A549 (cell line): ENCODE measurements at regions not wholly inside any gene's neighbourhood (a gene's known extent, or its start where the extent isn't known, plus 50 kb on each side); places are given as distances from the start of the nearest gene placed in this dataset.

ENCODE experiments used
- ATAC-seq, 2 experiments: fragments of 200-7000 bp in 1 of 2; fragments of >200 bp in 1 of 2; cut with Nextera tagmentation in 1 of 2; cut with Tn5 transposase in 1 of 2; 3 replicates each; pipeline versions ENCODE4 v1.8.0 to v1.9.1; 2018 to 2020; ENCODE audit warnings: mild to moderate bottlenecking in 1 of 2, moderate library complexity in 1 of 2
- CTCF ChIA-PET: fragments of 300-600 bp; sonication (Branson Sonifier 250); formaldehyde crosslinking; extraction: SDS; loops from one replicate; lab custom pipeline; 2021; ENCODE audit warnings: antibody characterized with exemption, inconsistent platforms; lab: Yijun Ruan, JAX
- POLR2A ChIA-PET: fragments of 350-600 bp; formaldehyde crosslinking; extraction: SDS; loops from one replicate; lab custom pipeline; 2021; ENCODE audit warnings: antibody characterized with exemption, inconsistent platforms; lab: Yijun Ruan, JAX
- DNase-seq, 2 experiments: peaks; one replicate each; pipeline versions ENCODE4 v3.0.0 to v3.0.0-alpha.2; 2011 to 2016; ENCODE audit warnings: low read depth in 1 of 2, low spot score in 1 of 2
- FAIRE-seq: peaks from 2 replicates; lab custom pipeline; 2011; peaks lifted over from hg19 to GRCh38; lab: Jason Lieb, UNC
- H3K27ac ChIP-seq, 2 experiments: fragments of >200 bp; sonication (Bioruptor Twin); formaldehyde crosslinking; 3 replicates each; pipeline ENCODE4 v1.5.1; 2016 to 2017
- H3K4me1 ChIP-seq: fragments of >200 bp; sonication (Bioruptor Twin); formaldehyde crosslinking; 3 replicates; pipeline ENCODE4 v1.6.1; 2016
- H3K4me2 ChIP-seq: fragments of >200 bp; sonication (Bioruptor Twin); formaldehyde crosslinking; 3 replicates; pipeline ENCODE4 v1.6.1; 2016
- H3K4me3 ChIP-seq: fragments of >200 bp; sonication (Bioruptor Twin); formaldehyde crosslinking; 3 replicates; pipeline ENCODE4 v1.5.1; 2016
- H3K9me3 ChIP-seq: fragments of >200 bp; sonication (Bioruptor Twin); formaldehyde crosslinking; 3 replicates; pipeline ENCODE4 v1.6.1; 2016
- BHLHE40 ChIP-seq: IDR thresholded peaks from 2 replicates; pipeline ENCODE4 v1.6.1; 2012; ENCODE audit warnings: low read depth, low read length, inconsistent platforms
- CBX8 ChIP-seq: fragments of 200-600 bp; sonication (generic); IDR thresholded peaks from 2 replicates; pipeline ENCODE4 v1.6.1; 2016
- CHD2 ChIP-seq: fragments of 150-350 bp; IDR thresholded peaks from 2 replicates; pipeline ENCODE4 v1.6.1; 2014; ENCODE audit warnings: low read length; ENCODE audit not compliant: partially characterized antibody
- CHD4 ChIP-seq: fragments of 200-600 bp; sonication (generic); IDR thresholded peaks from 2 replicates; pipeline ENCODE4 v1.6.1; 2016; ENCODE audit warnings: antibody characterized with exemption, mild to moderate bottlenecking, borderline replicate concordance
- CTCF ChIP-seq: fragments of >200 bp; sonication (Bioruptor Twin); formaldehyde crosslinking; IDR thresholded peaks from 3 replicates; pipeline ENCODE4 v1.5.1; 2016
- EP300 ChIP-seq, 2 experiments: fragments of >200 bp; sonication (Bioruptor Twin); formaldehyde crosslinking; IDR thresholded peaks; 2 replicates in 1 of 2; 3 replicates in 1 of 2; pipeline ENCODE4 v1.6.1; 2016 to 2017
- FOSL2 ChIP-seq, 2 experiments: fragments of 450-650 bp in 1 of 2; fragments of >200 bp in 1 of 2; sonication (Bioruptor Twin) in 1 of 2; formaldehyde crosslinking; IDR thresholded peaks; 2 replicates each; pipeline versions ENCODE4 v1.5.0 to v1.6.1; 2016 to 2020; ENCODE audit warnings: mild to moderate bottlenecking in 1 of 2, moderate library complexity in 1 of 2
- FOXS1 ChIP-seq: fragments of 250-450 bp; sonication (Bioruptor Pico); IDR thresholded peaks from 2 replicates; pipeline ENCODE4 v1.5.0; 2020; ENCODE audit warnings: mild to moderate bottlenecking, moderate library complexity
- GATA3 ChIP-seq: IDR thresholded peaks from 2 replicates; pipeline ENCODE4 v1.6.1; 2012; ENCODE audit warnings: borderline replicate concordance
- HDAC2 ChIP-seq: fragments of 200-600 bp; sonication (generic); IDR thresholded peaks from 2 replicates; pipeline ENCODE4 v1.6.1; 2016
- HES2 ChIP-seq: fragments of >200 bp; sonication (Bioruptor Twin); formaldehyde crosslinking; IDR thresholded peaks from 2 replicates; pipeline ENCODE4 v1.6.1; 2016
- HEYL ChIP-seq: fragments of 250-450 bp; sonication (Bioruptor Pico); IDR thresholded peaks from 2 replicates; pipeline ENCODE4 v1.8.0; 2021; ENCODE audit warnings: mild to moderate bottlenecking, moderate library complexity
- HMGXB4 ChIP-seq: fragments of 250-450 bp; sonication (Bioruptor Pico); IDR thresholded peaks from 2 replicates; pipeline ENCODE4 v1.5.0; 2021; ENCODE audit warnings: mild to moderate bottlenecking, moderate library complexity, borderline replicate concordance
- HOXB13 ChIP-seq: fragments of 250-450 bp; sonication (Bioruptor Pico); IDR thresholded peaks from 2 replicates; pipeline ENCODE4 v1.5.0; 2020; ENCODE audit warnings: low read depth, mild to moderate bottlenecking, moderate library complexity
- JUN ChIP-seq, 2 experiments: fragments of >200 bp; sonication (Bioruptor Twin); formaldehyde crosslinking; IDR thresholded peaks; 2 replicates in 1 of 2; 3 replicates in 1 of 2; pipeline ENCODE4 v1.6.1; 2016 to 2017
- JUNB ChIP-seq: fragments of >200 bp; sonication (Bioruptor Twin); formaldehyde crosslinking; IDR thresholded peaks from 2 replicates; pipeline ENCODE4 v1.6.1; 2016
- MAFK ChIP-seq: fragments of 450-650 bp; IDR thresholded peaks from 2 replicates; pipeline ENCODE4 v1.6.1; 2014; ENCODE audit not compliant: partially characterized antibody
- MAX ChIP-seq: IDR thresholded peaks from 2 replicates; pipeline ENCODE4 v1.6.1; 2012
- MAZ ChIP-seq: fragments of 150-350 bp; IDR thresholded peaks from 2 replicates; pipeline ENCODE4 v1.6.1; 2014; ENCODE audit warnings: antibody characterized with exemption, low read depth, low read length, borderline replicate concordance
- MYC ChIP-seq: IDR thresholded peaks from 2 replicates; pipeline ENCODE4 v1.6.1; 2012; ENCODE audit warnings: mild to moderate bottlenecking, inconsistent platforms, low read length, improper control_type of control experiment, borderline replicate concordance
- NPAS2 ChIP-seq: fragments of 250-450 bp; sonication (Bioruptor Pico); IDR thresholded peaks from 2 replicates; pipeline ENCODE4 v1.8.0; 2022; ENCODE audit warnings: mild to moderate bottlenecking, moderate library complexity, borderline replicate concordance
- POLR2A ChIP-seq: IDR thresholded peaks from 2 replicates; pipeline ENCODE4 v1.6.1; 2012; ENCODE audit warnings: mild to moderate bottlenecking, low read length
- RFX5 ChIP-seq: fragments of 450-650 bp; IDR thresholded peaks from 2 replicates; pipeline ENCODE4 v1.7.1; 2014; ENCODE audit warnings: antibody characterized with exemption, mild to moderate bottlenecking, moderate library complexity
- SMC3 ChIP-seq: fragments of >200 bp; sonication (Bioruptor Twin); formaldehyde crosslinking; IDR thresholded peaks from 3 replicates; pipeline ENCODE4 v1.6.1; 2018; ENCODE audit warnings: inconsistent platforms
- SREBF2 ChIP-seq: fragments of 450-650 bp; IDR thresholded peaks from 2 replicates; pipeline ENCODE4 v1.6.1; 2014; ENCODE audit warnings: mild to moderate bottlenecking, moderate library complexity
- TP53 ChIP-seq: fragments of 250-450 bp; sonication (Bioruptor Pico); IDR thresholded peaks from 2 replicates; pipeline ENCODE4 v1.5.0; 2021; ENCODE audit warnings: mild to moderate bottlenecking, moderate library complexity
- WGBS: methylation state at CpG from one replicate; pipeline ENCODE4 v1.1.6; 2017; ENCODE audit errors: missing lambda C conversion rate; 5-methylcytosine and 5-hydroxymethylcytosine counted together

GRCh38 chr1:8083739-8084484 lies 57.8 kb upstream of the ERRFI1 start:
- peak overlapping the region; percentile 57 for H3K4me2 ChIP-seq
- POLR2A ChIA-PET = interaction anchor here (1.0 to 1.3 kb wide), 2 partner anchors 22 to 58 kb away, joined by 3 to 5 read pairs; partner anchors contain the start of gene ERRFI1

GRCh38 chr1:8082945-8083344 lies 56.8 kb upstream of the ERRFI1 start:
- no peak for FAIRE-seq
- ChIA-PET CTCF (interaction anchor here (0.6 to 1.9 kb wide), 4 partner anchors 9 to 231 kb away, joined by 4 to 6 read pairs (median 5); no protein-coding TSS in a partner anchor), POLR2A (interaction anchor here (0.5 to 1.3 kb wide), 4 partner anchors 11 to 116 kb away, joined by 3 to 6 read pairs (median 4); no protein-coding TSS in a partner anchor)
- WGBS = 70% methylated on average over 2 of the region's 2 CpGs
- Histone ChIP-seq H3K4me2 (peak overlapping the region; percentile 57), H3K4me3 (no peak overlapping the region), H3K4me1 (peaks cover 38% of the 10 kb centered on the region), H3K27ac (peak overlapping the region; percentile 83 to 88), H3K9me3 (peaks cover 13% of the 10 kb centered on the region; the same call in 2 of the 3 replicates)
- no peak for DNase-seq
- TF ChIP-seq HEYL = no peak
- peak in 1 of 2 experiments; percentile 16; a peak in 1 of 6 replicates for ATAC-seq

More at GRCh38 chr1:8083739-8084484, 57.8 kb upstream of the ERRFI1 start:
- Histone ChIP-seq H3K4me1 (peaks cover 28% of the 10 kb centered on the region), H3K4me3 (no peak overlapping the region), H3K9me3 (peaks cover 13% of the 10 kb centered on the region; the same call in 2 of the 3 replicates), H3K27ac (peak overlapping the region; percentile 83 to 88)
- TF ChIP-seq JUNB = peak; percentile 35; the same call in 1 of the 2 replicates
- peak; percentile 26; the same call in 1 of the 2 replicates for TF ChIP-seq GATA3
- no peak for TF ChIP-seq HES2
- no peak for TF ChIP-seq FOSL2 (IDR thresholded peaks at IDR 0.05)
- TF ChIP-seq FOSL2 (CRISPR knock-in tag; IDR thresholded peaks at IDR 0.05) = peak; percentile 56; the same call in 1 of the 2 replicates
- 0 out of 5 replicates have a peak, but pooled peaks of 1 of the 2 experiments have one; percentile 26 for TF ChIP-seq JUN (IDR thresholded peaks at IDR 0.05)
- TF ChIP-seq EP300 (IDR thresholded peaks at IDR 0.05) = peak in 1 of 2 experiments; percentile 28; a peak in 1 of 5 replicates
- no peak for TF ChIP-seq FOXS1
- CTCF ChIA-PET = interaction anchor here (0.9 to 1.9 kb wide), 3 partner anchors 94 to 262 kb away, joined by 3 to 6 read pairs (median 5); no protein-coding TSS in a partner anchor
- ATAC-seq (peak; percentile 64 to 83), DNase-seq (peak in 1 of 2 experiments; percentile 73), FAIRE-seq (no peak)
- 10% methylated on average over 9 of the region's 9 CpGs for WGBS

- POLR2A ChIA-PET = interaction anchor here (0.7 to 2.4 kb wide), 4 partner anchors 11 to 52 kb away, joined by 3 to 8 read pairs (median 4); partner anchors contain the start of gene ERRFI1
- FAIRE-seq = no peak
- Histone ChIP-seq H3K4me3 (peak overlapping the region; percentile 5; the same call in 1 of the 3 replicates), H3K4me2 (peak overlapping the region; percentile 60), H3K4me1 (peaks cover 65% of the 10 kb centered on the region), H3K27ac (peak overlapping the region; percentile 88 to 90), H3K9me3 (no peaks in the 10 kb centered on the region)
- CTCF ChIA-PET = interaction anchor here (0.8 to 2.2 kb wide), 8 partner anchors 12 to 236 kb away, joined by 3 to 9 read pairs (median 4); no protein-coding TSS in a partner anchor
- peak in 1 of 2 experiments; percentile 44 for DNase-seq
- 10% methylated on average over 6 of the region's 6 CpGs for WGBS
- ATAC-seq = peak; percentile 44; a peak in 4 of 6 replicates
- TF ChIP-seq HOXB13 (CRISPR knock-in tag) (no peak), CHD2 (no peak), CTCF (no peak), FOSL2 (IDR thresholded peaks at IDR 0.05) (peak; percentile 57; the same call in 1 of the 2 replicates), FOSL2 (CRISPR knock-in tag; IDR thresholded peaks at IDR 0.05) (peak; percentile 85), HDAC2 (no peak), SREBF2 (no peak), JUN (IDR thresholded peaks at IDR 0.05) (no peak), MAFK (peak; percentile 96), CBX8 (no peak), GATA3 (peak; percentile 32; the same call in 1 of the 2 replicates), HMGXB4 (CRISPR knock-in tag) (no peak), CHD4 (no peak), MAX (0 out of 2 replicates have a peak, but pooled peaks have one; percentile 25), POLR2A (no peak), MYC (no peak), TP53 (CRISPR knock-in tag) (0 out of 2 replicates have a peak, but pooled peaks have one; percentile 12), NPAS2 (no peak), HES2 (no peak), BHLHE40 (no peak), FOXS1 (no peak), RFX5 (no peak), MAZ (no peak), SMC3 (no peak)
Measured at GRCh38 chr1:8078176-8078671, 52.1 kb upstream of the ERRFI1 start.
